ENCODE measurements at regions not wholly inside any gene's neighbourhood (a gene's known extent, or its start where the extent isn't known, plus 50 kb on each side); places are given as distances from the start of the nearest gene placed in this dataset.

DNA sequence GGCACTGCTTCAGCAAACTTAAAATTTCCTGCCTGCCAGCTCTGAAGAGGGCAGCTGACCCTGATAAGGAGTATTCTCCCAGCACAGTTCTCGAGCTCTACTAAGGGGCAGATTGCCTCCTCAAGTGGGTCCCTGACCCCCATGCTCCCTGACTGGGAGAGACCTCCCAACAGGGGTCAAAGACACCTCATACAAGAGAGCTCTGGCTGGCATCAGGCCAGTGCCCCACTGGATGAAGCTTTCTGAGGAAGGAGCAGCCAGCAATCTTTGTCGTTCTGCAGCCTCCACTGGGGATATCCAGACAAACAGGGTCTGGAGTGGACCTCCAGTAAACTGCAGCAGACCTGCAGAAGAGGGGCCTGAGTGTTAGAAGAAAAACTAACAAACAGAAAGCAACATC lies 1118.3 kb upstream of the ADGRL3 start:
- TF ChIP-seq GATA2 (IDR thresholded peaks at IDR 0.05; ENCODE audit: low read depth, low read length) (no peak), GATA3 (IDR thresholded peaks at IDR 0.05; ENCODE audit: low read depth, low read length) (no peak)

DNA sequence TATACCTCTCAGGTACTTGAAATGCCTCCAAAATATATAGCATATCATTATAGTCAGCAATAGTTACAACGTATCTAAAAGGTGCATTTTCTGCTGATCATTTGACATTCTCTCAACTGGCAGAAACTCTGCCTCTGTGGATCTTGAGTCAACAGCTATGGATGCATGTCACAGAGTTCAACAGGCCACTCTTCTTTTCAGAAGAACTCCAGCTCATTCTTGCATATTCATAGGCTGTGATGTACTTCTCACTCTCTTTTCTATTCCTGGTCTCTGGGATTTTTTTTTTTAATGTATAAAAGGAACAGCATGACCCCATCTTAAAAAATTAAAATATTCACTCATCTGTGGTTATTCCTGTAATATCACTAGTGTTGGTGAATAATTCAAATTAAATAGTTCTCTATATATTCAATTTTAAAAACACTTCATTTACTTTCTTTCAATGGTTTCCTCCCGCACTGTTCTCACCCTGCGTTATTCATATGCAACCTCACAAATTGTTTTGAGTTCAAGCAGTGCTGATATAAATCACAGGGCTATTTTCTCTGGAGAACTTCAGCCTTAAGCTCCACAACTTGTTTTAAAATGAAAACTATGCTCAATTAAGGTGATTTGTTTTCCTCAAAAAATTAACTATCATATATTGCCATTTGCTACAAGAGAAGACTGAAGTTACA lies 1111.2 kb upstream of the ADGRL3 start:
- no peak for TF ChIP-seq GATA3 (IDR thresholded peaks at IDR 0.05; ENCODE audit: low read depth, low read length)
- no peak for TF ChIP-seq GATA2 (IDR thresholded peaks at IDR 0.05; ENCODE audit: low read depth, low read length)

DNA sequence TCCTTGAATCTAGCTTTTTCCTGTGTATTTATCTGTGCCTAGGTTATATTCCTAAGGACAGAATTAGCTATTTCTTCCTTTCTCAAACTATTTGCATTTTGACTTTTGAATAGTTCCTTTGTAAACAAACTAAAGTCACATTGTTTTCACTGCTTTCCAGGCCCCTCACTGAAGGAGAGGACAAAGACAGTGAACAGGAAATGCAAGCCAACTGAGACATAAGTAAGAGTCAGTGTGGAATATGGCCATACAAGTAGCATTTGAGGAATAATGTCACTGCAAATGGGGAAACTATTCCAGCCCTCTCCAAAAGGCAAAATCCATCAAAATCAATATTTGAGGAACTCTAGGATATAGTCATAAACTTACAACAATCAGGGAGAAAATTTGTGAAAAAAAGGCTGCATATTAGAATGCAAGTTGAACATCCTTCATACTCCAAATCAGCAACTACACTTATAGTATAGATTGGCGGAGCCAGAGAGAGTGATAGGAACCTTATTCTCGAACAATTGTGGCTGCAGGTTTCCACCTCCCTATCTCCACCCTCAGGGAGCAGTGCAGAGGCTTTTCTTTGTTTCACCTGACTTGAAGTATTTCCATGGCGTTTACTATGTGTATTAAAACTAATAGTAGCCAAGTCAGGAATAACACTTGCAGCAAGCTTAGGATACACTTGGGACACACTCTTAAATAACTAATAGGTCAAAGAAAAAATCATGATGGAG lies 1110.4 kb upstream of the ADGRL3 start:
- TF ChIP-seq GATA2 (IDR thresholded peaks at IDR 0.05; ENCODE audit: low read depth, low read length) = no peak
- no peak for TF ChIP-seq GATA3 (IDR thresholded peaks at IDR 0.05; ENCODE audit: low read depth, low read length)

DNA sequence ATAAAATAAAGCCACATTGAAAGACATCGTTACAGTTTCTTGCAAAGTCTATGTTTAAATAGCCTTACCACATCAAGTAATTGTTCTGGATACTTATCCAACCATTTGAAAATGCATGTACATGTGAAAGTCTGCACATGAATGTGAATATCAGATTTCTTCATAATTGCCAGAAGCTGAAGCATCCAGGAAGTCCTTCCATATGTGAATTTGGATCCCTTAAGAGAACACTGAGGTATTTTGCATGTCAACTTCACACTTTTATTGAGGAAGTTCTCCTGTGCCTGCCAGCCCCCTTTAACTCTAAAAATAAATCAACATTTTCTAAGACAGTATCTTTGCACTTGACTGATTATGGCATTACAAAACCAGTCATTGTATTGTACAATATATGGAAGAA lies 1103.5 kb upstream of the ADGRL3 start:
- no peak for TF ChIP-seq GATA2 (IDR thresholded peaks at IDR 0.05; ENCODE audit: low read depth, low read length)
- no peak for TF ChIP-seq GATA3 (IDR thresholded peaks at IDR 0.05; ENCODE audit: low read depth, low read length)

DNA sequence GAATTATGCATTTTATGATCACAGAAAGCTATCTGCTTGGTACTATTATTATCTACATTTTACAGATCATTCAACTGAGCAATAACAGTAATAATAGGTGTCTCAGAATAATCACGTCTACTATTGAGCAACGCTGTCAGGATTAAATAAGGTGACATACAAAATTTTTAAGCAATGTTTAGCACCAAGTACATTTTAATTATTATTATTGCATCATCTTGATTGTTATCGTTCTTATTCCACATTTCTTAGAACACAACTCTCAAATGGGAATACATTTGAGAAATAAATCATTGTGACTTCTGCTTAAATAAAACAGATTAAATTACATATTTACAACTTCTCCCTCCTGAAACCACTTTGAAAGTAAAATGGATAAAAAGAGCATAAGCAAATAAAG lies 1083.5 kb upstream of the ADGRL3 start:
- TF ChIP-seq GATA2 (IDR thresholded peaks at IDR 0.05; ENCODE audit: low read depth, low read length) (no peak), GATA3 (IDR thresholded peaks at IDR 0.05; ENCODE audit: low read depth, low read length) (no peak)

DNA sequence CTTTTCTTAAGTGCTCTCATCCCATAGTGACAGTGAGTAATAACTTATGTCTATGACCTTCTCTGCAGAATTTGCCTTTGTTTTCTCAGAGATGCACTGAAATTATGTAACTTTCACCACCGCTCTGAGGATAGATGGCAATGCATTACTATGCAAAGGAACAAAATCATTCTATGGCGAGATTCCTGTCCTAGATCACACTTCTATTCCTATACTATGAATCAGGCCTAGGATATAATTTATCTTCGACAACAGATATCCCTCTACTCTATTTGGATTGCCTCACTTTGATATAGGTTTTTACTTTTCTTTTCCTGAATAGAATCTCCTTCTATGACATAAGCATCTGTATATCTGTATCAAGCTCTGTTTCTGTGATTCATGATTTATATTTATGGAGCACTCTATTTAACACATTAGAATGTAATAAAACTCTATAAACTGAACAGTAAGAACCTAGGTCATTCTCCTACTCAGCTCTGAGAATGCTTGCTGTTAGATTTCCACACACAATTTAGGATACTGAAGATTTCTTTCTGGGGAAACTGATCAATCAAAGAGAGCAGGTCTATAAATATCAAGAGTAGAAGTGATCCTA lies 1082.3 kb upstream of the ADGRL3 start:
- TF ChIP-seq GATA2 (IDR thresholded peaks at IDR 0.05; ENCODE audit: low read depth, low read length) = no peak
- TF ChIP-seq GATA3 (IDR thresholded peaks at IDR 0.05; ENCODE audit: low read depth, low read length) = no peak

DNA sequence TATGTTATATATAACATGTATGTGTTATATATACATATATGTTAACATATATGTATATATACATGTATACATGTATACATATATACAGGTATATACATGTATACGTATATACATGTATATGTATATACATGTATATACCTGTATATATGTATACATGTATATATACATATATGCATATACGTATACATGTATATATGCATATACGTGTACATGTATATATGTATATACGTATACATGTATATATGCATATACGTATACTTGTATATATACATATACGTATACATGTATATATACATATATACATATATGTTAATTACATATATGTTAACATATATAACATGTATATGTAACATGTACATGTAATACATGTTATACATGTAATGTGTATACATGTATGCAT lies 1077.3 kb upstream of the ADGRL3 start:
- TF ChIP-seq GATA3 (IDR thresholded peaks at IDR 0.05; ENCODE audit: low read depth, low read length) = no peak
- TF ChIP-seq GATA2 (IDR thresholded peaks at IDR 0.05; ENCODE audit: low read depth, low read length) = no peak

DNA sequence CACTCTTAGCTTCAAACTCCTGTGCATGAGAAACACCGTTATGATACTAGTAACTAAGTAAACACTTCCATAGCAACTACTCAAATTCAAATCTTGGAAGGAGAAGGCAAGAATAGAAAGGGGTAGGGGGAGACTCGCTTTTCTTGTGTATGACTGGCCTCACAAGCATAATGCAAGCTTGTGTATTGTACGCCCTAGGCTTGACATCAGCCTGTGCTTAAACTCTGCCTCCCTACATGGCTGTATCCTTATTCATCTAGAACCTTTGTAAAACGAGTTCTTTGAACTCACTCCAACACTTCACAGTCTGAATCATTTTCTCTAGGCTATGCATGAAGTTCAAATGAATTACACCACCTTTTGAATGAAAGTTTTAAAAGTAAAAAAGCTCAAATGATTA lies 1071.2 kb upstream of the ADGRL3 start:
- TF ChIP-seq GATA3 (IDR thresholded peaks at IDR 0.05; ENCODE audit: low read depth, low read length) = no peak
- TF ChIP-seq GATA2 (IDR thresholded peaks at IDR 0.05; ENCODE audit: low read depth, low read length) = no peak

DNA sequence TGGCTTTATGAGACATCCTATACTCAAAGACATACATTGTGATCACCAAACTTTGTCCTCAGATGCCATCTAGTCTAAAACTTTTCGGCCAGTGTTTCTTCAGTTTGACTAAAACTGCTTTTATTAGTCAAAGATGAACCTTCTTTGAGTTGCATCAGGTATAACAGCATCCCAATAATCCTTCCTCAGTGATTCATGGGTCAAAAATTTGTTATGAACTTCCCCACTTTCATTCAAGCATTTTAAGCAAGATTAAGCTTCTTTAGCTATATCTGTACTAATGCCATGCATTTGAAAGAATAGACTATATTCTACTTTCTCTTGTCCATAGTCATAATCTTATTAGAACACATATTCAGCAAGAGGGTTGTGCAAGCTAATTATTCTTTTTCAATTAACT lies 1070.4 kb upstream of the ADGRL3 start:
- TF ChIP-seq GATA2 (IDR thresholded peaks at IDR 0.05; ENCODE audit: low read depth, low read length) (no peak), GATA3 (IDR thresholded peaks at IDR 0.05; ENCODE audit: low read depth, low read length) (no peak)

DNA sequence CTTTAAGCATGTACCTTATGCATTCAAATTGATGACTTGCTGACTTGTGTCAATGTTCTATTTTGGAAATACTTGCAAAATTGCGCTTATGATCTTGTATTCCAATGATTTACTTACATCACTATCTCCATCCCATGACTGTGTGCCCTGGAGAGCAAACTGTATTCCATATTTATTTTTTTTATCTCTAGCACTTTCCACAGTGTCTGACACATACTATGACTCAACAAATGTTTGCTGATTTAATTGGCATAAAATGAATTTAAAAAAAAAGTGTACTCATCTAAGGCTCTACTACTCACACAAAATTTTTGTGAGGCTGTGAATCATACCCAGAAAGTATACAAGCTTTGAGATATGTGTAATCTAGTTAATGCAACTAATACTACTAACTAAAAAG lies 1066.8 kb upstream of the ADGRL3 start:
- no peak for TF ChIP-seq GATA2 (IDR thresholded peaks at IDR 0.05; ENCODE audit: low read depth, low read length)
- TF ChIP-seq GATA3 (IDR thresholded peaks at IDR 0.05; ENCODE audit: low read depth, low read length) = no peak

DNA sequence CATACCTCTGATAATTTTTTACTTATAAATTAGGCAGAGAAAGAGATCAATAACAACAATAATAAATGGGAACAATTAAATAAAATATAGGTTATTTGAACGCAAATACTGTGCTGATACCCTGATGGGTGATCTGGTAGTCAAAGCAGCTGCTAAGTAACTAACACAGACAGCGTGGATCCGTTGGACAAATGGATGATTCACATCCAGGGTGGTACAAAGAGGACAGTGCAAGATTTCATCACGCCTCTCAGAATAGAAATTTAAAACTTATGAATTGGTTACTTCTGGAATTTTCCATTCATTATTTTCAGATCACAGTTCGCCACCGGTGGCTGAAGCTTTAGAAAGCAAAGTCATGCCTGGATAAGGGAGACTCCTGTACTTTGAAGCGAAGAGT lies 1066.0 kb upstream of the ADGRL3 start:
- TF ChIP-seq GATA3 (IDR thresholded peaks at IDR 0.05; ENCODE audit: low read depth, low read length) = no peak
- TF ChIP-seq GATA2 (IDR thresholded peaks at IDR 0.05; ENCODE audit: low read depth, low read length) = no peak

DNA sequence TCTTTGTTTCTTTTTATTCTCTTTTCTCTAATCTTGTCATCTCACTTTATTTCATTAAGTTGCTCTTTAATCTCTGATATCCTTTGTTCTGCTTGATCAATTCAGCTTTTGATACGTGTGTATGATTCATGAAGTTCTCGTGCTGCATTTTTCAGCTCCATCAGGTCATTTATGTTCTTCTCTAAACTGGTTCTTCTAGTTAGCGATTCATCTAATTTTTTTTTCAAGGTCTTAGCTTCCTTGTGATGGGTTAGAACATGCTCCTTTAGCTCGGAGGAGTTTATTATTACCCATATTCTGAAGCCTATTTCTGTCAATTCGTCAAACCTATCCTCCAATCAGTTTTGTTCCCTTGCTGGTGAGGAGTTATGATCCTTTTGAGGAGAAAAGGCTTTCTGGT lies 1045.0 kb upstream of the ADGRL3 start:
- TF ChIP-seq GATA3 (IDR thresholded peaks at IDR 0.05; ENCODE audit: low read depth, low read length) (no peak), GATA2 (IDR thresholded peaks at IDR 0.05; ENCODE audit: low read depth, low read length) (no peak)

DNA sequence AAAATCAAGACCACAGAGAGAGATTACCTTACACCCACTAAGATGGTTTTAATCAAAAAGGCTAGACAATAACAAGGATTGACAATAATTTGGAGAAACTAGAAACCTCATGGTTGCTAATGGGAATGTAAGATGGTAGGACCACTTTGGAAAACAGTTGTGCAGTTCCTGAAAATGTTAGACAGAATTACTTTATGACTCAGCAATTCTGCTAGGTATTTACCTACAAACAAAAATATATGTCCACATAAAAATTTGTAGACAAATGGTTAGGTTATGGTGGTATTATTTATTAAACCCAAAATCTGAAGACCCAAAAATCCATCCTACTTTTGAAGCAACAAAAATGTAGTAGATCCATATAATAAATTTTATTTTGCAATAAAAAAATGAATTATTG lies 1027.0 kb upstream of the ADGRL3 start:
- TF ChIP-seq GATA2 (IDR thresholded peaks at IDR 0.05; ENCODE audit: low read depth, low read length) (no peak), GATA3 (IDR thresholded peaks at IDR 0.05; ENCODE audit: low read depth, low read length) (no peak)

DNA sequence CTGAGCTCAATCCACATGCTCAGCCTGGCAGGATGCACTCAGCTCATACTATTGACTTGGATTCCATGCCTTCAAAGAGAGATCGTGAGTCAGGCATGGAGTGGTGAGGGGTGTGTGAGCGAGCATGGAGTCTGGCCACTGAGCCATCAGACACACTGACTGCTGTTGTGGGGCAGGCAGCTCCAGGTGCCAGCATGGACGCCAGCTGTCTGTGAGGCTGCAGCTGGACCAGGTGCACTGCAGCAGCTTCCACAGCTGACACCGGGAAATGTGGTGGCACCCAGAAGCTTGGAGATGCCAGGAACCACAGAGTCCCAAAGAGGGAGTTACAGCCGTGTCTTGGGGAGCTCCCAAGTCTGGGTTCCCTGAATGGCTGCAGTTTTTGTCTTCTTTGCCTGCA lies 1026.4 kb upstream of the ADGRL3 start:
- TF ChIP-seq GATA3 (IDR thresholded peaks at IDR 0.05; ENCODE audit: low read depth, low read length) = no peak
- TF ChIP-seq GATA2 (IDR thresholded peaks at IDR 0.05; ENCODE audit: low read depth, low read length) = no peak

DNA sequence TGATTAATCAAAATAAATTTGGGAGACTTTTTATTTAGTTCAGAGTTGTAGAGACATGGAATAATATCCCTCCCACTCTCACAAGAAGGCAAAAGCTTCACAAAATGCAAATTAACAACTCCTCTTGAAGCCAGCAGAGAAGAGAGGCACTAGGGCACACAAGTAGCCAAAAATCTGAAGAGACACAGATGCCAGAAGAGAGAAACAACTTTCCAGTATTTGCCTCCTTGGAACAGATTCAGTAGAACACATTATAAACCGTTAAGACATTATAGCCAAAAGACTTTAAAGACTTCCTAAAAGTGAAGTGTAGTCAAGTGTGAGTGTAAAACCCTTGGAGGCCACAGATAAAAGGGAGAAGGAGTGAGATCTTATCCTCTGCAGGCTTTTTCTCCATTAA lies 1024.9 kb upstream of the ADGRL3 start:
- TF ChIP-seq GATA3 (IDR thresholded peaks at IDR 0.05; ENCODE audit: low read depth, low read length) (no peak), GATA2 (IDR thresholded peaks at IDR 0.05; ENCODE audit: low read depth, low read length) (no peak)
